ENCODE measurements at regions not wholly inside any gene's neighbourhood (a gene's known extent, or its start where the extent isn't known, plus 50 kb on each side); places are given as distances from the start of the nearest gene placed in this dataset.
"Not testable (repeated sequence)": the region's sequence is repeated elsewhere in the genome, so short reads cannot be mapped to it uniquely, and the experiment has no call there.

DNA sequence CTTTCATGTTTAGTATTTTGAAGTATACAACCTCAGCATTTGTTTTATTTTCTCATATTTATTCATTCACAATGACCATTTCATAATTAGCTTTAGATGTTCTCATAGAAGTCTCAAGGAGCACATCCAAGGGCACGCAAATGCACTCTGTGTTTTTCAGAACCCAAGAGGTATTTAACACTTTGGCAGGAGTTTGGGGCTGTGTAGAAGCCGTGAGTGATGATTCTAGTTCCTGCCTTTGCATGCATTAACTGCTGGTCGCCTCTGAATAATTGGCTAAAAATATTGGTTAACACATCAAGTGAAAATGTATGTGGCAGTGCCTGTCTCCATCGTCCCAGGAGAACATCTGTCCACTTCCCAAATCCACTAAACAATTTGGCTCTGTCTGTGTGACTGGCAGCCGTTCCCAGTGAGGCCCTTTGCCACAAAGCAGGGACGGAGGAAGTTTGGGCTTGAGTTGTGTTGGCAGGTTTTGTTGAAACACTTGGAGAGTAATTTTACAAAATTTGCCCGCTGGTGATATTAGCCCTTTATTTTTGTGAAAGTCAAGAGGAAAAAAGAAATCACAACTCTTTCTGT, 730.7 kb upstream of the SLIT2 start:
- DNase-seq (ENCODE audit: low read depth): no peak

DNA sequence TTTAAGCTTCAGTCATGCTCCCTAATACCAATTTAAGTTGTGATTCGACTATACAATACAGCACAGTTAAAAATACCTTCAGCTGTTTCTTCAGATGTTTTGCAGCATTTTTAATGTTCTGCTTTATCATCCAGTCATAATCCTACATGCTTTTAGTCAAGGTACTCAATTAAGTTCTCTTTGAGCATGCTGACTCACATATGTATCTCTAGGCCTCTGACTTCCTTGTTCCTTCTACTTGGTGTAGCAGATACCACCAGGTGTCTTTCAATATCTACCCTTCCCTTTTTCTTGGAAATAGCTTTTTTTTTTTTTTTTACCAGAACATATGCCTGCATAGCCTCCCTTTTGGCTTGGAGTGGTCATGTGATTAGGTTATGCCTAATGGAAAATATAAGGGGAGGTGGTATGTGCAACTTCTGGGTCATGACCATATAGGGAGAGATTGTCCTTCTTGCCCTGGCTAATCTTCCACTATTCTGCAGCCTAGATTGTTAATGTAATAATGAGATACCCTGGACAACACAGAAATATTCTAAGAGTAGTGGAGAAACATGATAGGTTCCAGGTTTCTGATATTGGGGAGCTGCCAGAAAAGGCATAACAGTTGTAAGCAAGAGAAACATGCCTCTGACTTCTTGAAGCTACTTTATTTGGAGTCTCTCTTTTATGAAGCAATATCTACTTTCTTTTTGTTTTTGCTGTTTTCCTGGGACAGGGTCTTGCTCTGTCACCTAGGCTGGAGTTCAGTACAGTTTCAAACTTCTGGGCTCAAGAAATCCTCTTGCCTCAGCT, 737.2 kb upstream of the SLIT2 start:
- DNase-seq (ENCODE audit: low read depth): no peak

DNA sequence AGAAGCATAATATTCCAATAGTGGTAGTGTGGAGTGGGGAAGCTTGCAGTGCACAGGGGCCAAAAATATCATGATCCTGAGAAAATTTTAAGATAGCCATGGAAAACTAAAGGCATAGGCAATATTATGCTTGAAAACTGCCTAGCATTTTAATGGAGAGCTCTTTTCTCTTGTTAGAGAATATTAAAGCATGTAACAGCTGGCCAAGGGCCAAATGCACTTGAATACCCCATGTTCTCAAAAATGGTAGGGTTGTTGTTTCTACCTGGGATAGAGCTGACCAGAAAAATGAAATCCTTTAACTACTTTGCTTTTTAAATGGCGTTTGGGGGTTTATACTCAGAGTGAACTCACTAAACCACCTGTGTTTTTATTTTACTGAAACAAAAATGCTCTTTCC, 739.6 kb upstream of the SLIT2 start:
- DNase-seq (ENCODE audit: low read depth): no peak

DNA sequence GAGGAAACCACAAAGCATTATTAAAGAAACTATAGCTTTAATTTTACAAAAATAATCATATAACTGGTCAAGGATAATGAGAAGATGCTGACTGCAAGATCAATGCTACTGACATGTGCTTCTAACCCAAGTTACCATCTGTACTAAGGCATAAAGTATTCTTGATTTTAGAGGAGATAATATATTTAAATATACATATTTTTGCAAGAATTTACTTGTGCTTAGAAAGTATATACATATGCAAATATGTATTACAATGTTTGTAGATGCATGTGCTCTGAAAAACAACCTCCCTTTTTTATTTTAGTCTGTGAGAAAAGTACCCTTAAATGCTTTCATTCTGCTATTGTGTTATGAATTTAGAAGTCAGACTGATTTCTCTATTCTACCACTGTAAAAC, 740.7 kb upstream of the SLIT2 start:
- no peak for DNase-seq (ENCODE audit: low read depth)

DNA sequence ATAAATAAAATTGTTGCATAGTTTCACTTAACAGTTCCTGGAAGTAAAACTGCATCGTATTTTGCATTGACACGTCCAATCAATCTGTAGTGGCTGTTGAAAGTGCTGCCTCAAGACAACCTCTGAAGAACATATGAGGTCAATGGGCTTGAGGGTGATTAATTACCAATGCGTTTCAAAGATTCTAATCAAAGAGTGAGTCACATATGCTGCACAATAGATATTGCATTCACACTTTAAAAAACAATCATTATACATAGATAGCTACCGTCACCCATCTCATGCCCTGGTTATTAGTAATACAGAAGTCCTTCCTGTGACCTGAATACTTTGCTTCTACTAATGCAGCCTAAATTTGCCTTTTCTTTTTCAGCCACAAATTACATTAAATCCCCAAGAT, 743.3 kb upstream of the SLIT2 start:
- no peak for DNase-seq (ENCODE audit: low read depth)

DNA sequence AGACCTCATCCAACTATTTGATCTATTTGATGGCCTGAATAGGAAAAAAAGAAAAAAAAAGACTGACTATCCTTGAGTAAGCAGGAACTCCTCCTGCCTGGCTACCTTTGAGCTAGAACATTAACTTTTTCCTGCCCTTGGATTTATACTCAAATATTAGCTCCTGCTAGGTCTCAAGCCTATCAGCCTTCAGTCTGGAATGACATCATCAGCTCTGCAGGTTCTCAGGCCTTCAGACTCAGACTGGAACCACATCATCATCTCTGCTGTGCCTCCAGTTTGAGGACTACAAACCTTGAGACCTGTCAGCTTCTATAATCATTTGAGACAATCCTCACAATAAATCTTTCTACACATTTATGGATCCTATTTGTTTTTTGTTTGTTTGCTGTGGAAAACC, 754.0 kb upstream of the SLIT2 start:
- no peak for DNase-seq (ENCODE audit: low read depth)

- no peak for DNase-seq (ENCODE audit: low read depth)
Measured at GRCh38 chr4:19496756-19497155, 754.9 kb upstream of the SLIT2 start.

GRCh38 chr4:19494961-19495360, 756.7 kb upstream of the SLIT2 start:
- no peak for DNase-seq (ENCODE audit: low read depth)

- no peak for DNase-seq (ENCODE audit: low read depth)
Measured at GRCh38 chr4:19492606-19493005, 759.1 kb upstream of the SLIT2 start.

DNA sequence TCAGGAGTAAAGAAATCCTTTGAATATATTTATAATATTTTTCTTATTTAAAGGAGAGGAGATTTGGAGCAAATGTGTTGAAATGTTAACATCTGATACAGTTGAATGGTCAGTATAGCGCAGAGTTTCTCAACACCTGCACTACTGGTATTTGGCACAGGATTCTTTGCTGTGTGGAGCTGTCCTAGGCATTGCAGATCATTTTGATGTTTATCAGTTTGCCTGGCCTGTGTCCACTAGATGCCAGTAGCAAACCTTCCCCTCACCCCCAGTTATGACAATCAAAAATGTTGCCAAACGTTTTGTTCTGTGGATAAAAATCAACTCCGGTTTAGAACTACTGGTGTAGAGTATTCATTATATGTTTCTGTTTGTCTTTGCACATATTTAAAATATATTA, 765.3 kb upstream of the SLIT2 start:
- no peak for DNase-seq (ENCODE audit: low read depth)

GRCh38 chr4:19478791-19479190, 772.9 kb upstream of the SLIT2 start:
- DNase-seq (ENCODE audit: low read depth): no peak

DNA sequence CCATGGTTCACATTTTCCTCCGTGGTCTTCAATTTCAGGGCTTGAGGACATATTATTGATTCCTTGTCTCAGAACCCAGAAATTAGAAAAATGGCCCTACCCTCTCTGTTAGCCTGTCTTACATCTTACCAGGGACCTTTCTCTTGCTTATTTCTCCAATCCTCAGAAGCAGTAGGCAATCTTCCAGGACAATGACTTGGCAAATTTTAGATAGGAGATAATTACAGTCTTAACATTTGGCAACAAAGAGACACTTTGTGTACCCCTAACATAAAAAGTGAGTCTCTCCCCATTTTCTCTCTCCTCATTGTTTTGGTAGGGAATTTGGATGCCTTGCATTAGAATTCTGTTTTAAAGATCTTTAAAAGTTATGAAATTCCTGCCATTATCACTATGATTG, 778.1 kb upstream of the SLIT2 start:
- DNase-seq (ENCODE audit: low read depth): no peak

- no peak for DNase-seq (ENCODE audit: low read depth)
Measured at GRCh38 chr4:19472666-19473065, 779.0 kb upstream of the SLIT2 start.

- not testable (repeated sequence) for DNase-seq (ENCODE audit: low read depth)
Measured at GRCh38 chr4:19470001-19470400, 781.7 kb upstream of the SLIT2 start.

GRCh38 chr4:19462117-19462516, 789.6 kb upstream of the SLIT2 start:
- no peak for DNase-seq (ENCODE audit: low read depth)

DNA sequence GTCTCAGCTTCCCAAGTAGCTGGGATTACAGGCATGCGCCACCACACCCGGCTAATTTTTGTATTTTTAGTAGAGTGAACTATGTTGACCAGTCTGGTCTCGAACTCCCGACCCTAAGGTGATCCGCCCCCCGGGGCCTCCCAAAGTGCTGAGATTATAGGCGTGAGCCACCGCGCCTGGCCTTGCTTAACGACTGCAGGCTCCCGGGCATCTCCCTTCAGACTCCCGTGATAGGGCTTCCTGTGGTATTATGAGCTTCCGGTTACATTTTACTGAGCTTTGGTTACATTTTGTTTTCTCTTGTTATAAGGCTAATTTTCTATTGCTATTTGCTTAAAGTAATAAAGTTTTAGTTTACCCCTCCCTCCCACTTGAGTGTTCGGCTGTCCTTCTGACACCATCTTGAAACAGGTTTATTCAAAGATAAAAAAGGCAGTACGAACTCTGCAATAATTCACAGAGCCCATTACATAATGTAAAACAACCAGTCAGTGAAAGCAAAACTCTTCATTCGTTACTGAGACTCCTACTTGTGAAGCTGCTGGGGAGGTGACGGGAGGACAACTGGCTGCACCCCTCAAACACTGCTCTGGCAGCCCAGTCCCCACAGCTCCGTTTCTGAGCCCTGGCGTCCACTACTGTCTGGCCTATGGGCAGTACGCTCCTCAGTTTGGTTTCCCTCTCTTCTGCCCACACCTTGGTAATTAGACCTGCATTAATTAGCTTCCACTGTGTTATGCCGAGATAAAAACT, 795.7 kb upstream of the SLIT2 start:
- DNase-seq (ENCODE audit: low read depth): no peak

- DNase-seq (ENCODE audit: low read depth): no peak
Measured at GRCh38 chr4:19455196-19455595, 796.5 kb upstream of the SLIT2 start.

GRCh38 chr4:19438233-19438632, 813.5 kb upstream of the SLIT2 start:
- DNase-seq (ENCODE audit: low read depth): no peak

- DNase-seq (ENCODE audit: low read depth): no peak
Measured at GRCh38 chr4:19437008-19437407, 814.7 kb upstream of the SLIT2 start.

GRCh38 chr4:19429684-19430083, 822.0 kb upstream of the SLIT2 start:
- DNase-seq (ENCODE audit: low read depth): no peak

- no peak for DNase-seq (ENCODE audit: low read depth)
Measured at GRCh38 chr4:19425146-19425545, 826.6 kb upstream of the SLIT2 start.

- no peak for DNase-seq (ENCODE audit: low read depth)
Measured at GRCh38 chr4:19417256-19417655, 834.4 kb upstream of the SLIT2 start.

GRCh38 chr4:19416146-19416545, 835.6 kb upstream of the SLIT2 start:
- DNase-seq (ENCODE audit: low read depth): no peak
